Gastrocnemius medialis (tissue), 4 donors: ENCODE measurements at regions not wholly inside any gene's neighbourhood (a gene's known extent, or its start where the extent isn't known, plus 50 kb on each side); places are given as distances from the start of the nearest gene placed in this dataset.

ENCODE experiments used
- ATAC-seq, 2 donors: fragments of 150-250 bp; one replicate each; pipeline ENCODE4 v1.9.1; 2016
- DNase-seq, 2 donors: peaks; one replicate each; pipeline ENCODE4 v3.0.0-alpha.2; 2019
- H3K27ac ChIP-seq, 4 donors: fragments of 200-600 bp; sonication (generic); 1 replicate in 1 of 4; 2 replicates in 3 of 4; pipeline ENCODE4 v1.5.1; 2016 to 2018; ENCODE audit warnings: mild to moderate bottlenecking in 2 of 4, moderate library complexity in 1 of 4
- H3K27me3 ChIP-seq, 3 donors: fragments of 200-600 bp; sonication (generic) in 2 of 3; 1 replicate in 1 of 3; 2 replicates in 2 of 3; pipeline versions ENCODE4 v1.5.1 to v1.6.0; 2016 to 2019; ENCODE audit warnings: mild to moderate bottlenecking in 1 of 3, moderate library complexity in 1 of 3
- H3K36me3 ChIP-seq, 2 donors: fragments of 200-600 bp; sonication (generic) in 1 of 2; one replicate each; pipeline ENCODE4 v1.5.1; 2017 to 2018
- H3K4me1 ChIP-seq, 2 donors: fragments of 200-600 bp; sonication (generic) in 1 of 2; one replicate each; pipeline ENCODE4 v1.5.1; 2016 to 2017; ENCODE audit warnings: mild to moderate bottlenecking in 2 of 2
- H3K4me3 ChIP-seq, 4 donors: fragments of 200-600 bp; sonication (generic) in 3 of 4; 1 replicate in 1 of 4; 2 replicates in 3 of 4; pipeline ENCODE4 v1.5.1; 2016 to 2019; ENCODE audit warnings: mild to moderate bottlenecking in 2 of 4
- H3K9me3 ChIP-seq, 3 donors: fragments of 200-600 bp; sonication (generic) in 2 of 3; 1 replicate in 1 of 3; 2 replicates in 2 of 3; pipeline ENCODE4 v1.5.1; 2016 to 2019
- CTCF ChIP-seq, 5 experiments: fragments of 450-650 bp in 3 of 5; fragments of 200-600 bp in 2 of 5; sonication (generic) in 2 of 5; IDR thresholded peaks in 4 of 5; conservative IDR thresholded peaks in 1 of 5; 1 replicate in 4 of 5; 2 replicates in 1 of 5; pipeline ENCODE4 v1.5.1; 2016 to 2019; ENCODE audit warnings: antibody characterized with exemption in 5 of 5, mild to moderate bottlenecking in 3 of 5, moderate library complexity in 3 of 5
- POLR2A ChIP-seq, 2 donors: fragments of 450-650 bp; IDR thresholded peaks; one replicate each; pipeline ENCODE4 v1.6.1; 2017; ENCODE audit warnings: antibody characterized with exemption in 2 of 2, mild to moderate bottlenecking in 2 of 2, moderate library complexity in 2 of 2
- in situ Hi-C, 4 donors: fragments of 200-750 bp; cut with MboI; loops; one replicate each; pipeline versions ENCODE4 v1.15.0 to v1.8.0; 2017; ENCODE audit warnings: low sequenced_read_pairs in 4 of 4
- intact Hi-C: fragments of 100-400 bp; cut with DNase I; formaldehyde crosslinking; loops from one replicate; pipeline ENCODE4 v1.15.1; 2023; ENCODE audit warnings: low total_unique reads

DNA sequence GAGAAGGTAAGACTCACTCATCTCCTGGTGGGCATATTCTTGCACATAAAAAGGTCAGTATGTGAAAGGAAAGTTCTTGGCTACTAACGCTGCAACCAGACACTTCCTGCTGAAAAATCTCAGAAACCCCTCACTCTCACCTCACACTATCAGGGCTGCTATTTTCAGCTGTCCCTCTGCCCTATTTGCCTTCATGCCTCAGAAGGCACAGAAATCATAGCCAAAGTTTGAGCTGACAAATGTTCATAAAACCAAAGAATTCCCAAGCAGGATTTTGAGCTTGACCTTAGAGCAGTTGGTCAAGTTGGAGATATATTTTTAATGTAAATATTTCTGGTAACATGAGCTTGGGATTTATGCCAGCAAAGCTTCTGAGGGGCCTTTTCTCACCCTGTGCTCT lies 806.2 kb downstream of the MAFB start:
- Histone ChIP-seq H3K9me3 (no peaks in the 10 kb centered on the region), H3K36me3 (no peaks in the 10 kb centered on the region), H3K27me3 (no peaks in the 10 kb centered on the region), H3K4me3 (no peak overlapping the region), H3K4me1 (peaks cover 13 to 16% of the 10 kb centered on the region in 2 donors), H3K27ac (no peak overlapping the region)
- in situ Hi-C loops, result loop anchor here (10.0 to 25.0 kb wide), 7 partner anchors 621 to 1082 kb away; partner anchors contain the start of gene MAFB (in 2 of the 4)
- ATAC-seq, result no peak
- intact Hi-C loops, result no loop called here
- DNase-seq, result no peak
- no peak for TF ChIP-seq POLR2A (IDR thresholded peaks at IDR 0.05)
- no peak for TF ChIP-seq CTCF (IDR thresholded peaks at IDR 0.05 in 4 of 5, conservative IDR thresholded peaks at IDR 0.05 in 1 of 5)

GRCh38 chr20:39880890-39881289 lies 808.1 kb downstream of the MAFB start:
- in situ Hi-C loops (loop anchor here (10.0 to 25.0 kb wide), 7 partner anchors 619 to 1084 kb away; partner anchors contain the start of gene MAFB (in 2 of the 4)), intact Hi-C loops (no loop called here)
- Histone ChIP-seq H3K4me3 (no peak overlapping the region), H3K27me3 (no peaks in the 10 kb centered on the region), H3K9me3 (no peaks in the 10 kb centered on the region), H3K27ac (no peak overlapping the region), H3K4me1 (peaks cover 17 to 21% of the 10 kb centered on the region in 2 donors), H3K36me3 (no peaks in the 10 kb centered on the region)
- ATAC-seq (no peak), DNase-seq (no peak)
- no peak for TF ChIP-seq CTCF (IDR thresholded peaks at IDR 0.05 in 4 of 5, conservative IDR thresholded peaks at IDR 0.05 in 1 of 5)

DNA sequence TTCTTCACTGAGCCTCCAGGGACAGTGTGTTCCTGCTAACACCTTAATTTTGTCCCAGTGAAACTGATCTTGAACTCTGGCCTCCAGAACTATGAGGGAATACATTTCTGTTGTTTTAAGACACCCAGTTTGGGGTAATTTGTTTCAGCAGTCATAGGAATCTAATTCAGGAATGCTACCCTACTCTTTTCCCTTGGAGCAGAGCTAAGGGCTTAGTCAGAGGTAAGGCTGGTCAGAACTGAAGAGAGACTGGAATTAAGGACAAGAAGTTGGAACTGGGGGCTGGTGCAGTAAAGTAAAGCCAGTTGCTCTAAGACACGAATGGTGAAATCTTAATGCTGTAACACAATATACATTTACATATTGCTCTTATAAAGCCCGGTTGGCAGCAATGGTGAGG lies 809.7 kb downstream of the MAFB start:
- intact Hi-C loops, result no loop called here
- Histone ChIP-seq H3K27ac (no peak overlapping the region), H3K36me3 (no peaks in the 10 kb centered on the region), H3K4me1 (peaks cover 17 to 22% of the 10 kb centered on the region in 2 donors), H3K27me3 (no peaks in the 10 kb centered on the region), H3K9me3 (no peaks in the 10 kb centered on the region), H3K4me3 (no peak overlapping the region)
- no peak for DNase-seq
- in situ Hi-C loops, result loop anchor here (25.0 kb wide), 5 partner anchors 617 to 1083 kb away; partner anchors contain the start of gene MAFB (in 2 of the 4)
- ATAC-seq, result no peak
- TF ChIP-seq POLR2A (IDR thresholded peaks at IDR 0.05) (no peak), CTCF (IDR thresholded peaks at IDR 0.05 in 4 of 5, conservative IDR thresholded peaks at IDR 0.05 in 1 of 5) (no peak)

DNA sequence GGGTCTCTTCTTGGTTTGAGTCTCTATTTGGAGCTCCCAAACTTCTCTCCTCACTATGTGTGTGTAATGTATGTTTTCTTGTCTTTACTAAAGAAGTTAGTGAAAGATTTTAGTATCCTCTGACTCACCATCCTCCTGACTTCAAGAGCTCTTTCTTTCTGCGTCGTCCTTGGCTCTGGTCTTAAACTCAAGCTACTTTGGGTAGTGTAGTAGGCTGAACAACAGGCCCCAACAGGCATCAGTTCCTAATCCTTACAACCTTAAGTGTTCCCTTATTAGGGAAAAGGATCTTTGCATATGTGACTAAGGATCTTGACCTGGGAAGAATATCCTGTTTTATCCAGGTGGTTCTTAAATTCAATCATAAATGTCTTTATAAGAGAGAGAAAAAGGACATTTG lies 810.2 kb downstream of the MAFB start:
- intact Hi-C loops, result no loop called here
- no peak for ATAC-seq

More for the DNA sequence above, 810.2 kb downstream of the MAFB start:
- no peak for TF ChIP-seq POLR2A (IDR thresholded peaks at IDR 0.05)
- TF ChIP-seq CTCF (IDR thresholded peaks at IDR 0.05 in 4 of 5, conservative IDR thresholded peaks at IDR 0.05 in 1 of 5), result no peak
- no peaks in the 10 kb centered on the region for H3K27me3 ChIP-seq
- peaks cover 17 to 26% of the 10 kb centered on the region in 2 donors for H3K4me1 ChIP-seq
- in situ Hi-C loops, result loop anchor here (25.0 kb wide), 5 partner anchors 617 to 1083 kb away; partner anchors contain the start of gene MAFB (in 2 of the 4)
- H3K9me3 ChIP-seq, result no peaks in the 10 kb centered on the region
- no peaks in the 10 kb centered on the region for H3K36me3 ChIP-seq
- H3K27ac ChIP-seq, result no peak overlapping the region
- DNase-seq, result no peak
- H3K4me3 ChIP-seq, result no peak overlapping the region
